HUES48 (cell line): ENCODE measurements at regions not wholly inside any gene's neighbourhood (a gene's known extent, or its start where the extent isn't known, plus 50 kb on each side); places are given as distances from the start of the nearest gene placed in this dataset.
"Not testable (repeated sequence)": the region's sequence is repeated elsewhere in the genome, so short reads cannot be mapped to it uniquely, and the experiment has no call there.

Experiments
- H3K27ac ChIP-seq: one replicate; pipeline ENCODE4 v1.7.0; 2013; ENCODE audit warnings: low read depth, low read length, inconsistent platforms
- H3K27me3 ChIP-seq: 2 replicates; pipeline ENCODE4 v1.6.1; 2013; ENCODE audit warnings: mild to moderate bottlenecking, low read length; ENCODE audit not compliant: control insufficient read depth, insufficient read depth
- H3K36me3 ChIP-seq: 2 replicates; pipeline ENCODE4 v1.6.1; 2013; ENCODE audit warnings: low read length; ENCODE audit not compliant: control insufficient read depth, insufficient read depth
- H3K4me1 ChIP-seq: 2 replicates; pipeline ENCODE4 v1.6.1; 2013; ENCODE audit warnings: mild to moderate bottlenecking, low read length; ENCODE audit not compliant: control insufficient read depth, insufficient read depth
- H3K4me3 ChIP-seq: 2 replicates; pipeline ENCODE4 v1.5.1; 2013; ENCODE audit warnings: mild to moderate bottlenecking, low read depth, low read length
- H3K9ac ChIP-seq: 2 replicates; pipeline ENCODE4 v1.6.1; 2013; ENCODE audit warnings: mild to moderate bottlenecking, low read depth, low read length, moderate library complexity
- H3K9me3 ChIP-seq: 2 replicates; pipeline ENCODE4 v1.6.1; 2013; ENCODE audit warnings: low read length; ENCODE audit not compliant: control insufficient read depth, insufficient read depth

GRCh38 chr4:187370918-187371317 lies 624.7 kb upstream of the ZFP42 start:
- Histone ChIP-seq H3K9ac (no peak overlapping the region), H3K36me3 (no peaks in the 10 kb centered on the region), H3K4me1 (no peaks in the 10 kb centered on the region), H3K4me3 (no peak overlapping the region), H3K9me3 (no peaks in the 10 kb centered on the region), H3K27ac (no peak overlapping the region), H3K27me3 (no peaks in the 10 kb centered on the region)

GRCh38 chr4:187378441-187378840 lies 617.1 kb upstream of the ZFP42 start:
- no peak overlapping the region for H3K4me3 ChIP-seq
- H3K27ac ChIP-seq: no peak overlapping the region
- H3K36me3 ChIP-seq: no peaks in the 10 kb centered on the region
- no peaks in the 10 kb centered on the region for H3K27me3 ChIP-seq
- H3K9ac ChIP-seq: no peak overlapping the region
- no peaks in the 10 kb centered on the region for H3K9me3 ChIP-seq
- no peaks in the 10 kb centered on the region for H3K4me1 ChIP-seq

- Histone ChIP-seq H3K9ac (no peak overlapping the region), H3K36me3 (no peaks in the 10 kb centered on the region), H3K4me1 (no peaks in the 10 kb centered on the region), H3K9me3 (no peaks in the 10 kb centered on the region), H3K27ac (no peak overlapping the region), H3K27me3 (no peaks in the 10 kb centered on the region), H3K4me3 (no peak overlapping the region)
Measured at GRCh38 chr4:187380181-187380581, 615.4 kb upstream of the ZFP42 start.

- H3K4me3 ChIP-seq: no peak overlapping the region
- no peak overlapping the region for H3K9ac ChIP-seq
- H3K27me3 ChIP-seq: no peaks in the 10 kb centered on the region
- no peaks in the 10 kb centered on the region for H3K9me3 ChIP-seq
- no peak overlapping the region for H3K27ac ChIP-seq
- H3K4me1 ChIP-seq: no peaks in the 10 kb centered on the region
- no peaks in the 10 kb centered on the region for H3K36me3 ChIP-seq
Measured at GRCh38 chr4:187383181-187383580, 612.4 kb upstream of the ZFP42 start.

- Histone ChIP-seq H3K4me3 (no peak overlapping the region), H3K27me3 (no peaks in the 10 kb centered on the region), H3K4me1 (no peaks in the 10 kb centered on the region), H3K9ac (no peak overlapping the region), H3K36me3 (no peaks in the 10 kb centered on the region), H3K27ac (no peak overlapping the region), H3K9me3 (no peaks in the 10 kb centered on the region)
Measured at GRCh38 chr4:187387739-187388138, 607.8 kb upstream of the ZFP42 start.

- Histone ChIP-seq H3K4me3 (no peak overlapping the region), H3K4me1 (no peaks in the 10 kb centered on the region)
Measured at GRCh38 chr4:187389420-187389819, 606.2 kb upstream of the ZFP42 start.

GRCh38 chr4:187390646-187391045 lies 604.9 kb upstream of the ZFP42 start:
- H3K27me3 ChIP-seq: no peaks in the 10 kb centered on the region
- H3K9ac ChIP-seq: no peak overlapping the region
- H3K27ac ChIP-seq: no peak overlapping the region
- no peaks in the 10 kb centered on the region for H3K4me1 ChIP-seq
- no peaks in the 10 kb centered on the region for H3K9me3 ChIP-seq
- no peaks in the 10 kb centered on the region for H3K36me3 ChIP-seq
- H3K4me3 ChIP-seq: no peak overlapping the region

More at GRCh38 chr4:187389420-187389819, 606.2 kb upstream of the ZFP42 start:
- H3K9me3 ChIP-seq: no peaks in the 10 kb centered on the region
- no peaks in the 10 kb centered on the region for H3K36me3 ChIP-seq
- H3K27ac ChIP-seq: no peak overlapping the region
- no peaks in the 10 kb centered on the region for H3K27me3 ChIP-seq
- no peak overlapping the region for H3K9ac ChIP-seq

- Histone ChIP-seq H3K36me3 (no peaks in the 10 kb centered on the region), H3K4me3 (no peak overlapping the region), H3K4me1 (no peaks in the 10 kb centered on the region), H3K9me3 (no peaks in the 10 kb centered on the region), H3K27me3 (no peaks in the 10 kb centered on the region), H3K9ac (no peak overlapping the region), H3K27ac (no peak overlapping the region)
Measured at GRCh38 chr4:187393531-187394344, 601.8 kb upstream of the ZFP42 start.

GRCh38 chr4:187396106-187396505 lies 599.5 kb upstream of the ZFP42 start:
- Histone ChIP-seq H3K4me1 (no peaks in the 10 kb centered on the region), H3K9me3 (no peaks in the 10 kb centered on the region), H3K27me3 (no peaks in the 10 kb centered on the region), H3K27ac (no peak overlapping the region), H3K36me3 (no peaks in the 10 kb centered on the region), H3K9ac (no peak overlapping the region), H3K4me3 (no peak overlapping the region)

- H3K27ac ChIP-seq, H3K9me3 ChIP-seq, H3K27me3 ChIP-seq, H3K4me3 ChIP-seq, H3K4me1 ChIP-seq, H3K36me3 ChIP-seq, H3K9ac ChIP-seq: not testable (repeated sequence)
Measured at GRCh38 chr4:187408447-187408846, 587.1 kb upstream of the ZFP42 start.

- Histone ChIP-seq H3K36me3 (no peaks in the 10 kb centered on the region), H3K4me1 (no peaks in the 10 kb centered on the region), H3K9ac (no peak overlapping the region), H3K9me3 (no peaks in the 10 kb centered on the region; the same call in 1 of the 2 replicates), H3K27me3 (no peaks in the 10 kb centered on the region), H3K27ac (no peak overlapping the region), H3K4me3 (no peak overlapping the region)
Measured at GRCh38 chr4:187413564-187414358, 581.8 kb upstream of the ZFP42 start.
